Activated T-cell treated with anti-CD3 and anti-CD28 coated beads for 4 hours (primary cell): ENCODE measurements at regions not wholly inside any gene's neighbourhood (a gene's known extent, or its start where the extent isn't known, plus 50 kb on each side); places are given as distances from the start of the nearest gene placed in this dataset.
"Not testable (repeated sequence)": the region's sequence is repeated elsewhere in the genome, so short reads cannot be mapped to it uniquely, and the experiment has no call there.

Experiments
- DNase-seq: peaks from one replicate; pipeline ENCODE4 v3.0.0-alpha.2; 2020

DNA sequence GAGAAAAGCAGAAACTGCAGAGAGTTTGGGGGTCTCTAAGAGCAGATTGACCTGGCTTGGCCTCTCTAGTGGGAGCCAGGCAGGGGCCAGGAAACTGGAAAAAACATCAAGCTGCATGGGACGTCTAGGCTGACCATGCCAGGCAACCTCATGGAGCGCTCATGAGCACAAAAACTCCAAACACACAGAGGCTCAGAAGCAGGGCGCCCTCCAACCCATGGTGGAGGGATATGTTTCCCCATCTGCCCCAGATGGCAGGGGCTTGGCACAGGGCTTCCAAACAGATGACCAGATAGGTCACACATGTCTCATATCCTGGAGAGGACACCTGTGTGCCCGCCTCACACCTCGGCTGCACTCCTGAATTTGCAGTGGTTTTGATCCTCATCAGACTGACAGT is 879.0 kb downstream of the UQCRFS1 start:
- DNase-seq, result no peak

DNA sequence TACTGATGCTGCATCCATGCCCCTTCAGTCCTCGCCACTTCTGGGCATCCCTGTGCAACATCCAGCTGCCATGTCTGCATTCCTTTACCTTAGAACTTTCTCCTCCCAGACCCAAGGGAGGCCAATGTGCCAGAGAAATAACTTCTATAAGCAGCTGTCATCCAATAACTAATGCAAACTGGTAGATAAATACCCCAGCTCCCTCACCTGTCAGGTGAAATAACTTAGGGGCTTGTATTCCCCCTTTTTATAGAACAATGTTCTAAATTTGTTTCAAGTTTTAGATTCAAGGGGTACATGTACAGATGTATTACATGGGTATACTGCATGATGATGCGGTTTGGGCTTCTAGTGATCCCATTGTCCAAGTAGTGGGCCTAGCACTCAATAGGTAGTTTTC is 880.1 kb downstream of the UQCRFS1 start:
- DNase-seq, result no peak

DNA sequence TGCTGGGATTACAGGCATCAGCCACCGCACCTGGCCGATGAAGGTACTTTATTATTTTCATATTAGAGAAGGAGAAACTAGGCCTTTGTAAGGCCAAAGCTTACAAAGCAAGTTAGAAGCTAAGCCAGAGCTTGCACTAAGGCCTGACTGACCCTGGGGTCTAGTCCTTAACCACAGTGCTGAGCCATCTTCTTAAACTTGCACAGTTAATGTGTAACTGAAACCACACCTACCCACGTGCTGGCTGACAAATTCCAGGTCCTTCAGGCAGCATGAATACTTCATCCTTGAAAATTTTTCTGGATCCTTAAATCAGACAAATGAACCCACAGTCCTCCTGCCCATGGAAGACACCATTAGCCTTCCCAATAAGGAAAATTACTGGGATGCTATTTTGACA is 880.6 kb downstream of the UQCRFS1 start:
- no peak for DNase-seq

DNA sequence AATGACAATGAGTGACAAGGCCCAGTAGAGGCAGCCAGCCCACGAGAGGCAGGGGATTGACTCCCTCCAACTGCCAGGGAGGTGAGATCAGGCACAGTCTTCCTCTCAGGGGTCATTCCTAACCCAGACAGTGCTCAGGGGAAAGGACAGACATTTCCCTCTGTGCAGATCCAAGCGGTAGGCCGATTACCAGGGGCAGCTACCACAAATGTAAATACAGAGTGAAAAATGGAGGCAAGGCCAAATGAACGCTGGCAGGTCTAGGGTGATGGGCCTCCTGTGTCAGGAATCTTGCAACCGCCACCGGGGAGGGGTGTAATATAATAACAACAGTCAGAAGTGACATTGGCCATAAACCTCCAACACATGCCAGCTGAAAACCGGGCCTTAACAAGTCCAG is 881.4 kb downstream of the UQCRFS1 start:
- no peak for DNase-seq

DNA sequence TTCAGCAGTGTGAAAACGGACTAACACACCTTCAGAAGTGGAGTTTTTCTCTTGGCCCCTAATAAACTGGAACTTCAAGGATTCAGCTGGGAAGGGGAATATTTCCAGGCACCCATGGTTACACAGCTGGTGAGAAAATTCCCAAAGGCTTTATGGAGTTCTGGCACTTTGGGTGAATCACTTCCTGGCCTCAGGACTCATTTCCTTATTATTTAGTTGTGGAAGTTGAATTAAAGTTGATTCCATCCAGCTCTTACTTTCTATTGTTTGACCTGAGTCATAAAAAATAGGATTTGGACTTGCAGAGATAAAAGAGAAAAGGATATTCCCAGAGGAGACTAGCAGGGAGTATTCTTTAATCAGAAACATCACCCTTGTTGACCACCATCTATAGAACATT is 882.1 kb downstream of the UQCRFS1 start:
- DNase-seq, result no peak

DNA sequence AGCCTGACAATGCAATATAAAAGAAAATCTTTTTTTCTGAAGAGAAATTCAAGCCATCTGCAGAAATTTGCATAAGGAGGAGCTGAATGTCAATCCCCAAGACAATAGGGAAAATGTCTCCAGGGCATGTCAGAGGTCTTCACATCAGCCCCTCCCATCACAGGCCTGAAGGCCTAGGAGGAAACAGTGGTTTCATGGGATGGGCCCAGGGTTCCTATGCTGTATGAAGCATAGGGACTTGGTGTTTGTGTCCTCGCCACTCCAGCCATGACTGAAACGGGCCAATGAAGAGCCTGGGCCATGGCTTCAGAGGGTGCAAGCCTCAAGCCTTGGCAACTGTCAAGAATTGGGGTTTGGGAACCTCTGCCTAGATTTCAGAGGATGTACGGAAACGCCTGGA is 883.5 kb downstream of the UQCRFS1 start:
- no peak for DNase-seq

DNA sequence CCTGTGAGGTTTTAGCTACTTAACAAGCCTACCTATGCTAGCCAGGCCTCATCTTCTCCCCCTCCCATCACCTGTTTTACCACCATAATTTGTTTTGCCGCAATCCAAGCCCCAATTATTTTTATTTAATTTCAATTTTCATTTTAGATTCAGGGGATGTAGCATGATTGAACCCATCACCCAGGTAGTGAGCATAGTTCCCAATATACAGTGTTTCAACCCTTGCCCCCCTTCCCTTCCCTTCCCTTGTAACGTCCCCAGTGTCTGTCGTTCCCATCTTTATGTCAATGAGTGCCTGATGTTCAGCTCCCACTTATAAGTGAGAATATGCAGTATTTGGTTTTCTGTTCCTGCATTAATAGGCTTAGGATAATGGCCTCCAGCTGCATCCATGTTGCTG is 885.0 kb downstream of the UQCRFS1 start:
- DNase-seq, result no peak

DNA sequence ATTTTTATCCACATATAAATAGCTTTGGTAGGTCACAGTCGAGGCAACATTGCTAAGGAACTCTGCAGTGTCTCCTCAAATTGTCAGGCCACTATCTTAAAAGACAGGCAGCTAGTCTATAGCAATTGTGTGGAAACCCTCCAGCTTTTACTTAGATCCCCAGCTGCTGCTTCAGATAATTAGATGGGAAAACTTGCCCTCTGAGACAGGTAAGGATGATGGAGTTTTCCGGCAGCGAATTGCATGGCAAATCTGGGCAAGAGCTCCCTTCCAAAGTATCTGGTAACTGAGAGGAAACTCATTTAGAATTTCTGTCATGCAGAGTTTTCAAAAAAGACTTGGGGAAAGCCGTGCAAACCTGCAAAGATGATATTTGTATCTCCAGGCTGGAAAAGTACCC is 886.2 kb downstream of the UQCRFS1 start:
- no peak for DNase-seq

DNA sequence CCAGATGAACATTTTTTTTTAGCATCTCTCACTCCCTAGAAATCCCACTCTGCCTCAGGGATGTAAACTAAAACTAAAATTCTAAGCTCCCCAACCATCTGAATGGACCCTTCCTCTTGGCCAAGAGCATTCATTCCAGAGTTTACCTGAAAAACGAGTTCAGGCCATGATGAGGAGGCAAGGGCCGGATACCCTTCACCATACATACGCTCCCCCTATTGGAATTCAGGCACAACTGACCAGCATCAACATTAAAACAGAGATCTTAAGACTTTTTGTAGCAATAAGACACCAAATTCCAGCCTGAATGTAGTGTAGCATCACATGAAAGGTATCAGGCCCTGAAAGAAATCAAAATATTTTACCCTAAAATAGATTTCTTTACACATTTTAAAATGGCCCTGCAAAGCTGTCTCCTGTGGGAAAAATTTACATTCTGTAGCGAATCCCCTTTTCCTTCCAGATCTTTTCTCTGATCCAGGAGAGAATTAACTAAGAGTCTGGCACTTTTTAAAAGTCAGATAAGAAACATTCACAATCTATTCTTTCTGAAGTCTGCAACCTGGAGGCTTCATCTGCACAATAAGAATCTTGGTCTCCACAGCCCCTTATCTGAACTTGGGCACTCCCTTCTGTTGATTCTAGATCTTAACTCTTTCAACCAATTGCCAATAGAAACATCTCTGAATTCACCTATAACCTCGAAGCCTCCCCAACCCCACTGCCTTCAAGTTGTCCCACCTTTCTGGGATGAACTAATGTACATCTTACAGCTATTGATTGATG is 888.5 kb downstream of the UQCRFS1 start:
- DNase-seq, result no peak

DNA sequence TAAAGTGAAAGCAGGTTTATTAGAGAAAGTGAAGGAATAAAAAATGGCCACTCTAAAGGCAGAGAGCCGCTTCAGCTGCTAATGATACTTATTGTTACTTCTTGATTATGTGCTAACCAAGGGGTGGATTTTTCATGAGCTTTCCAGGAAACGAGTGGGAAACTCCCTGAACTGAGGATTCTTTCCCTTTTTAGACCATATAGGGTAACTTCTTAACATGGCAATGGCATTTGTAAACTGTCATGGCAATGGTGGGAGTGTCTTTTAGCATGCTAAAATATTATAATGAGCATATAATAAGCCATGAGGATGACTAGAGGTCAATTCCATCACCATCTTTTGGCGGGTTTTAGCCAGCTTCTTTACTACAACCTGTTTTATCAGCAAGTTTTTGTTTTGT is 890.0 kb downstream of the UQCRFS1 start:
- no peak for DNase-seq

DNA sequence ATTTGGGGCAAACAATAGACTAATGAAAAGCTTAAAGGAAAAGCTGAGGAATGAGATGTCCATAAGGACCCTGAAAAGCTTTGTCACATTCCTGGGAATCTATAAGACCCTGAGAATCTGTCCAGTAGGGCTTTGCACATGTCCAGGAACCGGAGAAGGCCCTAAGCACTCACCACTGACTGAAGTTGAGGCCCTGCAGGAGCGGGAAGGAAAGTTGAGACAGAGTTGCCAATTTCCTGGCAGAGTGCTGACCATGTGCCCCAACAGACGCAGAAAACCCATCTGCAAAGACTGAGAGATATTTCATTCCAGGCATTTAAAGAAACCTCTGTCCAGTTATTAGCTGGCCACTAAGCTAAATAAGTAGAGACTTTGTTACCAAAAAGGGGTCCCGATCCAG is 890.5 kb downstream of the UQCRFS1 start:
- DNase-seq, result no peak

DNA sequence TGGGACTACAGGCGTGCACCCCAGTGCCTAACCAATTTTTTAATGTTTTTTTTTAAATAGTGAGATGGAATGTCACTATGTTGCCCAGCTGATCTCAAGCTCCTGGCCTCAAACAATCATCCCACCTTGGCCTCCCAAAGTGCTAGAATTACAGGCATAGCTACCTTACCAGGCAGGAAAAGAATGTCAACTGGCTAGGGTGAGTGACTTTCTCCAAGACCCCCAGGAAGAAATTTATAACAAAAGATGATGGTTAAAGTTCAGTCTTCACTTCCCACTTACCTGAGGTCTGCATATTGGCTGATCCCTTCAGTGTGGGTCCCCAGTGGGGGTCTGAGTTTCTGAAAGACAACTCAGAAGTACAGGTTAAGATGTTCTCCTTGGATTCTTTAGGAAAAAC is 893.0 kb downstream of the UQCRFS1 start:
- no peak for DNase-seq

DNA sequence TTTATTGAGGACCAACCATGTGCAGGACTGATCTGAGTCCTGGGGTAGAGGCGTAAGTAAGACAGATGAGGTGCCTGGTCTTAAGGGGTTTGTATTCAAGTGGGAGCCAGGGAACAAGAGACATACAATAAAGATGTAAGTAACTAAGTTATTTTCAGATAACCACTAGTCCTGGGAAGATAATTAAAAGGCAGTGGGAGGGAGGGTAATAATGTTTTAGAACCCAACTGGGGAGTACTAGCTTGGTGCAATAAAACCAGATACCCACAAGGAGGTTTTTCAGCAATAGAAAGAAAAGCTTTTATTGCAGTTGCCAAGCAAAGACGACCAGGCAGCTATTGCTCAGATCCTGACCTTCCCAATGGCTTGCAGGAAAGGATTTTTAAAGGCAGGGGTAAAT is 893.7 kb downstream of the UQCRFS1 start:
- DNase-seq, result no peak

DNA sequence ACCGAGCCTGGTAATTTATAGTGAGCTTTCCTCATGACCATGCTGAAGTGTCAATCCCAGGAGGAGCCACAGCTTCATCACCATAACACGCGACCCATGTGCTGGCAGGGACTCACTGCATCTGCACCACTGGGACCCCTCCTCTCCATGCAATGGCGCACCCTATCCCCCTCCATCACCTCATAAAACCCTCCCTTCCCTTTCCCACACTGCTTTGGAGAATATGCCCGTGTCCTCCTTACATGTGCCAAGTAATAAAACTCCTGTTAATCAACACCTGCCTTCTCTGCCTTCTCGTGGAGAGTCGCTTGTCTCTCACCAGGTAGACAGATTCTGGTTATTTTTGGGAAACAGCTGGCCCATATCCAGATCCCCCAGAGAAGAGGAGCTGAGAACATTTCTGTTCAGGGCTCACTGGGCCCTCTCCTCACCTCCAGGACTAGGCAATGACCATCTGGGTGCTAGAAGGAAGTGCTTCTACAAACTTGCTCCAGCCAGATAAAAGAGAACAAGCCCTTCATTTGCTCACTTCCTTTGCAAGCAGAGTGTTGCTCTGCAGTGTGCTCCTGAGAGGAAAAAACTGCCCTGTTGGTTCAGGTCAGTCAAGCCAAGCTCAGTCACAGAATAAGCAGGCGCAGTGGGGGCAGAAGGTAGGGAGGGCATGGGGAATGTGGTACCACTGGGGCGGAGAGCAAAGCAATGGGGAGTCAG is 894.3 kb downstream of the UQCRFS1 start:
- DNase-seq, result no peak

DNA sequence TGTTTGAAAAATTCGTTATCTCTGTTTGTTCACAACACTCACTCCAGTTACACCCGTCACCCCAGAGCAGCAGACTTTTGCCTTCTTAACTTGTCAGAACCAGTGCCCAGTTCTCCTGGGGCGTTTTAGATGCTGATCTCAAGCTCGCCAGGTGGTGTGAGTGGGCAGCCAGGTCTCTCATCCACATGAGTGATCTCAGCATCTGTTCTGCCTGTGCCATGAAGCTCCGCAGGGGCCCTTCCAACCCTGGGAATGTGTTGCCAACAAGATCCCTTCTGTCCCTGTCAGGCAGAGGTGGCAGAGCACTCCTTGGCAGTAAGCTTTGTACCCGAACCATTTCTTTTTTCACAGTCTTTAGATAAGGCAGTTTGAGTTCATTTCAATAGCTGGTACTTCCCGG is 896.5 kb downstream of the UQCRFS1 start:
- DNase-seq, result no peak

DNA sequence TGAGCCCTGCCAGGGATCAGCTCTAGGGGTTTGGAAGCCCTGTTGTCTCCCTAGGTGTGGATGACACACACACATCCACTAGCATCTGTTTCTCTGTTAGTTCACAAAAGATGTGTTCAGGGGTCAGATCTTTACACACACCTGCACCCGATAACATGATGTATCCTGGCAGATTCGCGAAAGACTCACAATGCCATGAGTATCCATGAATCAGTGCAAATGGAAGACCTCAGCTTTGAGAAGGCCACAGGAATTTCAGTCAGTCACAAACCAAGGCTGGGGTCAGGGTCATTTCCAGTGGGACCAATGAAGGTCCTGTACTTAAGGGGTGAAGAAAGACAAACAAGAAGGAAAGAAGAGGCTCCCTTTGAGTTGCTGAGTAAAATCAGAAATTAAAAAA is 898.2 kb downstream of the UQCRFS1 start:
- DNase-seq, result no peak

DNA sequence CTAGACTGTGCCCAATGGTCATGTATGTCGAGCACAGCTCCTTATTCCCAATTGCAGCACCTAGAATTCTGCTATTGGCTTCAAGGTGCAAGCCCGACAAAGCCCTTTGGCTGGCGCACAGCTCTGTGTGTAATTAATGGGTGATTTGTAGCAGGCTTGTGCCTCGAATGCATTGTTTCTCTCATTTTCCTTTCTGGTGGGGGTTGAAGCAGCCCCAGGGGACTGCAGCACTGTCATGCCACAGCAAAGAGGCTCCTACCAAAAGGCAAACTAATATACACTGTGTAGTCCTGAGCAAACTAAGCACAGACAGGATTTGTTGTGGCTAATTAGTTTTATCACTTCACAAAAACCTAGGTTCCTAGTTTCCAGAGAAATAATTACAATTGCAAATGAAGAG is 898.7 kb downstream of the UQCRFS1 start:
- no peak for DNase-seq

DNA sequence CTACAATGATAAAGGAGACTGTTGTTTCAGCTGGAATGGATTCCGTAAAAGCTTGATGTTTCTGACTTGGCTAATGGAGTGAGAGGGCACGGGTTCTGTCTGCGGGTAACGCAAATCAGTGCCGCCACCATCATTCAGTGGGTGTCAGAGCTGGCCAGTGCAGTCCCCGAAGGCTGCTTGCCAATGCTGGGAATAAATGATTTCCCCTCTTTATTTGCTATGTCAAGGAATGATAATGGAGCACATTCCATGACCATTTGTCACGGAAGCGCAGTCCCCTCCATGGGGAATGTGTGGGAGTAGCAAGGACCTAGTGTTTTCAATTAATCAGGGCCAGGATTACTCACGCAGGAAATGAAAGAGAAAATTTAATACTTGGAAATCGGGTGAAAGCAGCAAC is 899.3 kb downstream of the UQCRFS1 start:
- no peak for DNase-seq

DNA sequence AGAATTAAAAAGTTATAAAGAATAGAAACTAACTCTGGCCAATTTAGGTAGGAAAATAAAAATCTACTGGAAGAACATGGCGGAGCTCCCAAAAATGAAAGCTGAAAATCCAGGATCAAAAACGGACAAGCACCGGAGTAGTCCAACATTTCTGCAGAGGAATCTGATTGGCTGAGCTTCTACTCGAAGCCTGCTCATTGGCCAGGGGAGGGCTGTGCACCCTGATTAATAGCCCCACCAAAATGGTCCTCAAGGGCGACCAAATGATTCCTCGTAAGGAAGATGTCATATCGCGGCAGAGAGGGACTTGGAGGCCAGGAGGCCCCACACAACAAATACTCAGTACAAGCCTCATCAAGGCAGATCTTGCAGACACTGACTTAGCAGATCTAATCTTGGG is 900.7 kb downstream of the UQCRFS1 start:
- DNase-seq, result no peak

DNA sequence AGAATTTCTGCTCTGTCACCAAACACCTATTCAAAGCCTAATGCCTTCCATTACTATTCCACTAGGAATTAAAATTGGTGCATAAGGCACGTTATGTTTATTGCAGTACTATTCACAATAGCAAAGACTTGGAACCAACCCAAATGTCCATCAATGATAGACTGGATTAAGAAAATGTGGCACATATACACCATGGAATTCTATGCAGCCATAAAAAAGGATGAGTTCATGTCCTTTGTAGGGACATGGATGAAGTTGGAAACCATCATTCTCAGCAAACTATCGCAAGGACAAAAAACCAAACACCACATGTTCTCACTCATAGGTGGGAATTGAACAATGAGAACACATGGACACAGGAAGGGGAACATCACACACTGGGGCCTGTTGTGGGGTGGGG is 902.1 kb downstream of the UQCRFS1 start:
- DNase-seq, result not testable (repeated sequence)

DNA sequence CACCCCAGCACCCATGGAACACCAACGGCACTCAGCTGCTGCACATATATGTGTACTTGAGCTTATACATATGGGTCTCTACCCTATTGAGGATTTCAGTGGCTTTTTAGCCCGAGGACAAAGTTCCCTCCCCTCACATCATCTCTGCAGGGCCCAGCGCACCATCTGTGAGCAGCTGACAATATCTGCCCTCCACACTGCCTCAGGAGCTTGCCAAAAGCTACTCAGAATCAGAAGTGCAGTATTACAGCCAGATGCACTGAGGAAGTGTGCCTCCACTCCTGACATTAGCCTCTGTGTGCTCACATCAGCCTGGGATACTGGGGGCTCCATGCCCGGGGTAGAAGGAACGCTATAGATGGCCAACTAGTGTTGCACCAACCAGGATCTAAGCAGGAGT is 903.9 kb downstream of the UQCRFS1 start:
- DNase-seq, result no peak

DNA sequence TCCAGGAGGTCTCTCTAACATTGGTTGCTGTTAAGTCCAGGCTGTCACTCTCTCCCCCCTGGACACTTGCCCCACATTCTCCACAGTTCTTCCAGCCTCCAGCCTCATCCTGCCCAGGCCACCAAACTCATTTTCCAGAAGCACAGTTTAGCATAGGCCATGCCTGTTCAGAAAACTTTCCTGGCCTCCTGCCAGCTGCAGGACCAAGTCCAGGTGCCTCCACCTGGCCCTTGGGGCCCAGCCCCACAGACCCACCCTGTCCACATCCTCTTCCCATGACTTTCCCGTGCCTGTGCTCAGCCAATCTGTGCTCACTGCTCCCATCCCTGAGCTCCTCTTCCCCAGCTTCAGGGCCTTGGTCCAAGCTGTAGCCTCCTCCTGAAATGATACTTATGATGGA is 905.0 kb downstream of the UQCRFS1 start:
- DNase-seq, result no peak

DNA sequence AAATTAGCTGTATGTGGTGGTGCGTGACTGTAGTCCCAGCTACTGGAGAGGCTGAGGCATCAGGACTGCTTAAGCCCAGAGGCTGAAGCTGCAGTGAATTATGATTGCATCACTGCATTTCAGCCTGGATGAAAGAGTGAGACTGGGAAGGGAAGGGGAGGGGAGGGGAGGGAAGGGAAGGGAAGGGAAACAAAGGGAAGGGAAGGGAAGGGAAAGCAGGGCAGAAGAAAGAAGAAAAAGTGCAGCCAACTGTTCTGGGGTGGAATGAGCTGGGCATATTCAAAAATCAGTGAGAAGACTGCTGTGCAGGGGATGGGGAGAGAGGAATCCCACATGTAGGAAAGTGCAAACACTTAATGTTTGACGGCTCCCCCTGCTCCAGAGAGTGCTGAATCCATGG is 905.5 kb downstream of the UQCRFS1 start:
- no peak for DNase-seq

DNA sequence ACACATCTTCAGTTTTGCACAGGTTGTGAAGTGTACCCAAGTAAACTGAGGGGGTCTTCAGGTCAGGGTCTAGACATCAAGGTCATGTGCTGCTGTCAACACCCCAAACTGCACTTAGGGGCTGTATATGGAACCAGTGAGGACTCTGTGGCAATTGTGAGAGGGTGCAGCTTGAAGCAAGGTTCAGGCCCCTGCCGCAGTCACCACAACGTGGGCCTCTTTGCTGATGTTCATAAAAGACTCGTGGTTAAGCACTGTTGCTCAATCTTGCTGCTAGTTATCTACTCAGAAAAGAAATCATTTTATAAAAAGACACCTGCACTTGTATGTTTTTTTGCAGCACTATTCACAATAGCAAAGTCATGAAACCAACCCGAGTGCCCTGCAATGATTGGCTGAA is 907.4 kb downstream of the UQCRFS1 start:
- no peak for DNase-seq

DNA sequence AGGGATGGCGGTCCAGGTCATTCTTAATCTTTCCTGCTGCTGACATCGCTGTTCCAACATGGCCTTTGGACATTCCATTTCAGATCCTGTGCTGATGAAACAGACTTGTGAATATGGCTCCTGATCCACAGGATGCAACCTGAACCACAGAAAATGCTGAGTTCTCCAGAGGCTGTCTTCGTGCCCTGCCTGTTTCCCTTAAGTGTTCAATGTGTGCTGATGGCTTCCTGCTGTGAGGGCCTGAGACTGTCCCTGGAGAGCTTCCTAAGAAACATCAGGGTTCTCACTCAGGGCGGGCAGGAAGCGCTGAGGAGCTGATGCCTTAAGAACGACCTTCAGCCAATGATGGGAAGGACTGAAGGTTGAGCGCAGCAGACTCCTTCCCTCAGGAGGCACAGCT is 909.4 kb downstream of the UQCRFS1 start:
- no peak for DNase-seq
